Activated gamma-delta T cell treated with Interleukin-2 at 50 U/mL for 16 hours (primary cell): ENCODE measurements at regions not wholly inside any gene's neighbourhood (a gene's known extent, or its start where the extent isn't known, plus 50 kb on each side); places are given as distances from the start of the nearest gene placed in this dataset.

ENCODE experiments used
- DNase-seq: peaks from one replicate; pipeline ENCODE4 v3.0.0-alpha.2; 2020

DNA sequence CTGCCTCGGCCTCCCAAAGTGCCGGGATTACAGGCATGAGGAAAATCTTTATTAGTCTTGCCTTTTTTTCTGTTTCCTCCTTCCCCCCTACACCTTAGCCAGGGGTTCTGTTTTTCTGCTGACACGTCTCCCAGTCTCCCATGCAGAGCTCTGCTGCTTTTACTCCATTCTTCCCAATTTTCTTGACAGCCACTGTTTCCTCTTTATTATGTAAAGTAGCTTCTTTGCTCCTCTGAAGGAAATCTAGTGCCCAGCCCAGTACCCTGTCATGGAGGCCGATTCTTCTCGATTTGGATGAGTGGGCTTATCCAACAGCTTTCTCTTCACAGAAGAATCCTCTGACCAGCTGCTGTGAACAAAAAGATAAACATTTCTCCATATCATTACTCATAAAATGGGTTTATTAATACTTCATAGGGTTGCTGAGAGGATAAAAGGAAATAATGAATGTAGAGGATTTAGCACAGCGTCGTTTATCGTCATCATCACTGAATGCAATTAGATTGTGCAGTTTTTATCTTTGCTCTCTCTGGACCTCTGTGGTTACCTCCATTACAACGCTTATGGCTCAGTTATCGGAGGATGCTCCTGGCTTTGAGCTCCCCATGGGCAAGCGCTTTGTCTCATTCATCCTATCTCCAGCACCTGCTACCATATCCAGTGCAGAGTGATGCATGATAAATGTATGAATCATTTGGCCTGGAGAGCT, 375.6 kb upstream of the C11orf87 start:
- no peak for DNase-seq

DNA sequence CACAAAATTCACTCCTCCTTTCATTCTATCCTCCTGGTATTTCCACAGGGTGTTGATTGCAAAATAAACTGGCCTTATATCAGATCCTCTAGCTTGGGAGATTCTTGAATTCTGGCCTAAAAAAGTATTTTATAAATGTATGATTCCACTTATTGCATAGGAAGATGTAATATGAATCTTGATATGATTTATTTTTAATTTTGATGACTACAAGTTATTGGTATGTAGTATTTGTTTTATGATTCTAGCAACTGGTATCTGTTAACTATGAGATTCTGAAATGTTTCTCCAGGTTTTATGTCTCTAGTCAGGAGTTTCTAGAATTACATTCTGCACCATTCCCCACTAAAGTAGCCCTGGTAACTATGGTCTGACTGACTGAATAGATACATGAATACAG, 373.9 kb upstream of the C11orf87 start:
- DNase-seq, result no peak

DNA sequence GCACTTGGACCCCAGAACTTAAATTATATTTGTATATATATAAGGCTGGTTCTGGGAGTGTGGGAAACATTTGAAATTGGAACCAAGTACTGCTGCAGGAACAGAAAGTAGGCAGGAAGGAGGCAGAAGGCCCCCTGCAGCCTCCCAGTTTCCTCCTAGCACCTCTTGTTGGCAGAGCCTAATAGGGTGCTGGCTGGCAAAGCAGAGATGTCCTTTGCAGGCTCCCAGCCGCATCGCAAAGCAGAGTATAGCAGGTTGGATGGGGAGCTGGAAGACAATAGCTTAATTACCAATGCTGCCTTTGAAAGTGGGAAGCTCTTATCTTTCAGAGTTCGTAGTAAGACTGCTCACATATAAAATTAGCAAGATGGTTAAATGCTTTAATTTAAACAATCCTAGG, 370.8 kb upstream of the C11orf87 start:
- DNase-seq, result no peak

DNA sequence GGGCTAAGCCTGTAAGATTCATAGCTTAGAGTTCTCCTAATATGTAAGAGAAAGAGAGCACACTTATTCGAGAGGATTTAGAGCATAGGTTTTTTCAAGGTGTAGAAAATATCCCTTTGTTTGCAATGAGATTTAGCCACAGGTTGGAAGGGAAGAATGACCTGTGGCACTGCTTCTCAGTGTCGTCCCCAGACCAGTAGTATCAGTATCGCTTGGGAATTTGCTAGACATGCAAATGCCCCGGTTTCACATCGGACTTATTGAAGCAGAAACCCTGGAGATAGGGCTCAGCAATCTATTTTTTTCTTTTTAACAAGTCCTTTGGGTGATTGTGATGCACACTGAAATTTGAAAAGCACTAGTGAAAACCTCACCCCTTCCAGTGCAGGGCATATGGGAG, 362.6 kb upstream of the C11orf87 start:
- DNase-seq, result no peak

DNA sequence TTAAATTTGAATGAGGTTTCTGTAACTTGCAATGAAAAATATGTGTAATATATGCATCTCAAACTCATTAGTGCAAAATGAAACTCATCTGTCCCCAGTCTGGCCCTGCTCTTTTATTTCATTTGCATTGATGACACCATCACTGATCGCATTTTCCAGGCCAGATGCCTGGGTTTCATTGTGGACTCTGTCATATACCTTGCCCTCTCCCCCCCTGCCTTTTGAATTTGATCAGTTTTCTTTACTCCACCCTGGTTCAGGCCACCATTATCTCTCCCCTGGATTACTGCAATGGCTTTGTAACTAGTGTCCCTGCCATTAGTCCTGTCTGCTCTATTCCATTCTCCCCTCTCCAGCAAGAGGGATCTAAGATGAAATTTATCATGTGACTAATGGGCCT, 360.6 kb upstream of the C11orf87 start:
- no peak for DNase-seq

DNA sequence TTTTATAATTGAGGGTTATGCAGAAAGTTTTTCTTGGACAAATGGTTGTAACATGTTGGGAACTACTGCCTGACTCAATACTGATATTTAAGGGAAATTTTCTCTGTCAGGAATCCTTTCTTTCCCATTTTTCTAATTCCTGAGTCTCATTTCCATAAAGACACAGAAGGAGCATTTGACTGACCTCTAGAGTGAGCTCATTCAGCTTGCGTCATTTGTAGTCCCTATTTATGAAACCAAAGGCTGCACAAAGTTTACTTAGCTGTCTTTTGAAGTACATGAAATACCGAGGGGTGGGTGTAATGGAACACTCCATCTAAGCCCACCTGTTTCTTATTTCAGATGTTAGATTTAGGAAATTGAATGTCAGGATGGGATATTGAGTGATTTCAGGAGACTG, 359.5 kb upstream of the C11orf87 start:
- DNase-seq, result no peak

DNA sequence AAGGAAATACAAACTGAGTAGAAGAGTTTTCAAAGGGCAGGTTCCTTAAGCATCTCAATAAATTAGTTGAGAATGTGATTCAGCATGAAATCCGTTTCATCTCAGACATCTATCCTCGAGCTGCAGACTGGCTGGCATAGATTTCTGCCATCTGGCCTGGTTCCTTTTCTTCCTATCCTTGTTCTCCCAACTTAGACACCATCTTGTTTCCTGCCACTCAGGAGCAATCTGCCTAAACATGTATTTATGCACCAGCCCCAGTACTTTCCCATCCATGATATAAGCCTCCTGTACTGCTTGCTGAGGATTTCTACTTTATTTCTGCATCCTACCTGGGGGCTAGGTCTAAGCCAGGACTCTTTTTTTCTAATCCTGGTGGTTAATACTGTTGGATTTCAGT, 359.1 kb upstream of the C11orf87 start:
- no peak for DNase-seq

DNA sequence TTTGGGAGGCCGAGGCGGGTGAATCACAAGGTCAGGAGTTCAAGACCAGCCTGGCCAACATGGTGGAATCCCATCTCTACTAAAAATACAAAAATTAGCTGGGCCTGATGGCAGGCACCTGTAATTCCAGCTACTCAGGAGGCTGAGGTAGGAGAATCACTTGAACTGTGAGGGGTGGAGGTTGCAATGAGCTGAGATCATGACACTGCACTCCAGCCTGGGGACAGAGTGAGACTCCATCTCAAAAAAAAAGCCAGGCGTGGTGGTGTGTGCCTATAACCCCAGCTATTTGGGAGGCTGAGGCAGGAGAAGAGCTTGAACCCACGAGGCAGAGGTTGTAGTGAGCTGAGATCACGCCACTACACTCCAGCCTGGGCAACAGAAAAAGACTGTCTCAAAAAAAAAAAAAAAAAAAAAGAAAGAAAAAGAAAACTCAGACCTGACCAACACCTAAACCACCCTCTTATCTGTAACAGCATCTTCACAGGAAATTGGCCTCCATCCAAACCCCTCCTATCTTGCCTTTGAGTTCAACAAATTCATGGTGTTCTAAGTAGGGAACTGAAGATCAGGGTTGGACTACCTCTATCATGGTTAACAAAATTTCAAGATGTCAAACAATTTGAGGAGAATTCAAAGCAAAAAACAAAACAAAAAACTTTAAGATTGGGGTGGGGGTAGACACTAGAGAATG, 357.2 kb upstream of the C11orf87 start:
- DNase-seq, result peak; percentile 35

DNA sequence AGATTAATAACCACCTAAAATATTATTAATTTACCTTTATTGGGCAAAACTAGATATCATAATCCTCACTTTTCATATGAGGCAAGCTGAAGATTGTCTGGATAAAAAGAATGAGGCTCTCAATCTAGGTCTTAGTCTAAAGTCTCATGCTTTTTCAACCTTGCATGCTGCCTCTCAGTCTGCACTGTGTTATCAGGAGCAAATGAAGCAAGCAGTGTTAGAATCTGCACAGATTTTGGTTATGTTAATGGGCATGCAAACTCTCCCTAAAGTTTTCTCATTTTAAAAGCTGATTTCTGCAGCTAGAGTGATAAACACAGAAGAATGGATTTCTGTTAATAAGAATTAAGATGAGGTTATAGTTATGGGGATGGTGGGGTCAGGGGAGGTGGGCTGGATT, 350.7 kb upstream of the C11orf87 start:
- no peak for DNase-seq

DNA sequence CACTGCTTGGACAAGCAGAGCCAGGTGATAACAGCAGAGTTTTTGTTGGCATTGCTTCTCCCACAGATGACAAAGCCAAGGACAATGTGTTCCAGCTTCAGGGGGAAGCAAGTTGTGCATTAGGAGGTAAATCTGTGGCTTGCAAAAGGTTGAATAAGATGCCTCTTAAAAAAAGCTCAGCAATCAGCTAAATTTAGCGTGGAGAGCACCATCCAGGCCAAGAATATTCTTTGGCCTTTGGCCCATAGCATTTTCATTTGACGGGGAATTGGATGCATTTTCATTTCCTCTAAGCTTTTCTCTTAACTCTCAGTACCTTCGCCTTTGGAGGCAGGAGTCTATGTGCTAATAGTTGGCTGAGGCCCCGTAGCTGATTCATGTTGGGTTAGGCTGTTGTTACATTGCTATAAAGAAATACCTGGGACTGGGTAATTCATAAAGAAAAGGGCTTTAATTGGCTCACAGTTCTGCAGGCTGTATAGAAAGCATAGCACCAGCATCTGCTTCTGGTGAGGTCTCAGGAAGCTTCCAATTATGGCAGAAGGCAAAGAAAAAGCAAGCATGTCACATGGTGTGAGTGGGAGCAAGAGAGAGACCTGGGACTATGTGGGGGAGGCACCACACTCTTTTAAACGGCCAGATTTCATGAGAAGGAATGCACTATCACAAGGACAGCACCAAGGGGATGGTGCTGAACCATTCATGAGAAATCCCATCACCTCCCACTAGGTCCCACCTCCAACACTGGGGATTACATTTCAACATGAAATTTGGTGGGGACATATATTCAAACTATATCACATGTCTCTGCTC, 350.1 kb upstream of the C11orf87 start:
- DNase-seq, result no peak

DNA sequence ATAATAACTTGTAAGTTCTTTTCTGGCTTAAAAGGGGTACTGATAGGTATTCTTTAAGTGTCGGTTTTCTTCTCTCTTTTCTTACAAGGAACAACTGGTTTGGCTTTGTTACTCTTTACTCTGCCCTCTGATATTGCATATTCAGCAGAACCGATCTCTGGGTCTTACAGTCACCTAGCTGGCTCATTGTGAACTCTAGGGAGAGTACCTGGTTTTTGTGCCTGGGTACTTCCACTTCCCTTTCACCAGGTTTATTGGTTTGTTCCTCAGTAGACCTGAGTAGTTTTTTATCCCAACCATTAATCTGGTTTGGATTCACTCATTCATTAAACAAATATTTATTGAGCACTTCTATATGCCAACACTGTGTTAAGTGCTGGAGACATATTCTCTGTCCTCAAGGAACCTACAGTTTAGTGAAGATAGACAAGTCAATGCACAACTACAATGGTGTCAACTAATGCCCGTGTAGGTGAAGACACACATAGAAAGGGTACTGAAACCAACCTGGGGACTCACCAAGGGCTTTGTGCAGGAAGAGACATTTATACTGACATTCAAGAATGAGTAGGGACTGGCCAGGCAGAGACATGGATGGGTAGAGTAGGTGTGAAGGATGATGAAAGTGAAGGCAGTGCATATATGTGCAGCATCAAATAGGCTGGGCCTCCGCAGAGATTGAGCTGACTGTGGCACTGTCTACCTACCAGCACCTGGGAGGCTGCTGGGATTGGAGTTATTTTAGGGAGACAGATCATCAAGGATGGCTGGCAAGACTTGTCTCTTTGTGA, 348.8 kb upstream of the C11orf87 start:
- DNase-seq, result no peak

DNA sequence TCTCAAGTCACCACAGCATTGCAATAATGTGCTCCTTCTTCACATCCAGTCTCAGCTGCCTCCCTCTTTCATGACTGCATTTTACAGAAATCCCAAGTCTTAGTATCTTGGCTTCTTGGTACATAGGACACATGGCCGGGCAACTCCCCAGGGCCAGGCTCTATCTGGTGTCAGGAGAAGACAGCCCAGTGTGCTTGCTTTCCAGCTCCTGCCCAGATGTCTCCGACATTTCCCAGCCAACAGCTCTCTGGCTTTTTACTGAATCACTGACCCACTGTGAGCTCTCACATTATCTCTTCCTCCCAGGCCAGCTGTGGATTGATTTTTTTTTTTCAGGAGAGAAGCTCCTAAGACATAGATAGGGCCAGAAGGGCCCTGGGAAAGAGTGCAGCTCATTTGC, 346.0 kb upstream of the C11orf87 start:
- no peak for DNase-seq

DNA sequence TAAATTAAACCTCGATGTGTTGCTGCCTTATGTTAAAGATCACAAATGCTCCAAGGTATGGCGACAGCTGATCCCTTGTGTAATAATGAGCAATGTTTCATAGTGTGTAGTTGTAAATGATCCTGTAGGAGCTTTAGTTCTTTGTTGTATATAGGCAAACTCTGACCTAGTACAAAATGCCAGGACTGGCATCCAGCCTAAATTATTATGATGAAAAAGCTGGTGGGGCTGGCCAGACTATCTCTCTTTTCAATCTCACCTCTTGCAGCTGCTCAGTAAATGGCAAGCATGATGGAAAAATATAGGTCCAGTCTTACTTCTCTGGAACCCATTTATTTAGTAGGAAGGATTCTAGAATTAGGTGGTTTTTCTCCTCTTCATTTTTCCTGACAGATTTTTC, 345.1 kb upstream of the C11orf87 start:
- no peak for DNase-seq

DNA sequence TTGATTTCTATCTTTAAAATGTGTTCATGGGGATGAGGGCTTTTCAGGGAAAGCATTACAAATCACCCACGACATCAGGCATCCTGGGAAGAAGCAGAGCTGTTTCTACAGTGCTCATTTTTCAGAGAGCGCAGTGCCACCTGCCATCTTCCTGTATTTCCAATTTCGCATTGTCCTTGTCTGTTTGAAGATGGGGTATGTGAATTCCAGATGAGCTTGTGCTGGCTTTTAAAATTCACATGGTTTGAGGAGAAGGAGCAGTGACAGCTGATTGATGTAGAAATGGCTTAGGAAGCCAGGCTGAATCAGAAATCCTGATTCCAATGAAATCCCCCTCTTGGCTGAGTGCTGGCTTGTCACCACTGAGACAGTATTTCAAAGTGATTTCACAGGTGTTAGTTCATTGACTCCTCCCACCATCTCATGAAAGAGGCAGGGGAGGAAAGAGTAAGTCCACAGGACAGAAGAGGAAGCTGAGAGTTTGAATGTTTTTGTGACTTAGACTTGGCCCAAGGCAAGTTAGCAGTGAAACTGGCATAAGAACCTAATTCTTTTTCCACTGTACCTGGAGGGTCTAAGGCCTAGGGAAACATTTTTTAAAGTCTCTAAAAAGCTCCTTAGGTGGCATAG, 344.6 kb upstream of the C11orf87 start:
- DNase-seq, result no peak

DNA sequence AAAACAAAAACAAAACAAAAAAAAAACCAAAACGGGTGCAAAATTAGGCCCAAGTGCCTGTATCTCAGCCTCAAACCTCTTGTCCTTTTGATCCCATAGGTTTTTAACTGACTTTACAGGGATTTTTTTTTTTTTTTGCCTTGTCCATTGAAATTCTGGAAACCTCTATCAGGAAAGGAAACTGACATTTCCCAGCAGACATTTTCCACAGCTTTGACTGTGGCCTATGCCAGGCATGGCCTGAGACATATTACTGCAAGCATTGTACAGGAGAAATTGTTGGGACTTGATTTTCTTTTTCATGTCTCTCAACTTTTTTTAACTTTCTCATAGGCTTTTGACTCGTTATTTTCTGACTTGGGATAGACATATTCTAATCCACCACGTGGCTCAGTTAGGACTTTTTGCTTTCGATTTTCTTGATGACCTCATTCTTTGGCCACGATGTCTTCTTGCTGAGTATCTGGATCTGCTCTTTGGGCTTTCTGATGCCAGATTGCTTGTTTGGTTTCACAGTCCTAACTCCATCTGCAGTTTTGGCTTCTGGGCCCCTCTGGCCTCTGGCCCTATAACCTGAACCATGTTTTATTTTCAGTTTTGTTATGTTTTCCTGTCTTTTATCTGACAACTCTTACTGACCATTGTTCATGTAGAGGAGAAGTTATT, 336.1 kb upstream of the C11orf87 start:
- no peak for DNase-seq

DNA sequence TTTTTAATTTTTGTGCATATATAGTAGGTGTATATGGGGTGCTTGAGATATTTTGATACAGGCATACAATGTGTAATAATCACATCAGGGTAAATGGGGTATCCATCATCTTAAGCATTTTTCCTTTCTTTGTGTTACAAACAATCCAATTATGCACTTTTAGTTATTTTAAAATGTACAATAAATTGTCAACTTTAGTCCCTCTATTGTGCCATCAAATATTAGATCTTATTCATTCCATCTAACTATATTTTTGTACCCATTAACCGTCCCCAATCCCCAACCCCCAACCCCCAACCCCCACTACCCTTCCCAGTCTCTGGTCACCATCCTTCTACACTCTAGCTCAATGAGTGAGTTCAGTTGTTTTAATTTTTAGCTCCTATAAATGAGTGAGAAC, 335.1 kb upstream of the C11orf87 start:
- no peak for DNase-seq

DNA sequence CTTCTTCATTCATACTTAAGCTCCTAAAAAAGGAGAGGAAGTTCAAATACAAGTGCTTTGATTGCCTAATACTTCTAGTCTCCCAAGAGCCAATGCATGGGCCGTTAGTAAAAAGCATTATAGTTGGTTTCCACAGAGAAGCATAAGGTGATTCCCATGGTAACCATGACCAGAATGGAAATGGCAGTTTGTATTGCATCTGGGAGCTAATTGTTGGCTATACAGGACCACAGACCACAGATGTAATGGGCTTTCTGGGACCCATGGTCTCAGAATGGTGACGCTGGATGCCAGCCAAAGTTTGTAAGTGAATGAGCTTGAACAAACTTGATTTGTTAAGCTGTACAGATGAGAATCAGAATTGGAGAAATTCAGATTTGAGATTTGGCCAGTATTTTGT, 333.9 kb upstream of the C11orf87 start:
- DNase-seq, result no peak

DNA sequence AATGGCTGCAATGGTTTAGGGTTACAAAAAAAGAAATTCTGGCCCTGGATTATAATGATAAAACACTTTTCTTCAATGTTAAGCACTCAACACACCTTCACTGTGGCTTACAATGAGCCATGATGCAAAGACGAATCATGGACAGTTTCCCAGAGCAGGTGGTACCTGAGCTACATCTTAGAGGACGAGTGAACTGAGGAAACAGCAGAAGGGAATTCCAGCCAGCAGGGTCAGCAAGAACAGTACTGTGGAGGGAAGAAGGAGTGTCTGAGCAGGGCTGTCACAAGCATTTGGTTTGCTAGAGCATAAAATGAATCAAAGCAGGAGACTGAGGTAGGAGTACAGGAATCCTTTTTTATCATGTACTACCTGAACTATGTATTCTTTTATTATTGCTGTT, 332.8 kb upstream of the C11orf87 start:
- no peak for DNase-seq

DNA sequence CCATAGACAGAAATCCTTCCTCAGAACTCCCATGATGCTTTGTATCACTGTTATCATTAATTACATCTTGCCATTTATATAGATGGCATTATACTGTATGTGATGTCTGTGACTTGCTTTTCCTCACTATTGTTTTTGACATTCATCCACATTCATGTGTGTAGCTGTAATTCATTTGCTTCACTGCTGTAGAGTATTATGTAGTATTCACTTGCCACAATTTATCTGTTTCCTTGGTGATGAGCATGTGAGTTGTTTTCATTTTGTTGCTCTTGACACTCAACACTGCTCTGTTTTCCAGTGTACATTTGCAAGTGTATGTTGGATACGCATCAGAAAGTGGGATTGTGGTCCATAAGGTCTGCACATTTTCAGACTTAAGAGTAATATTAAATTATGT, 328.6 kb upstream of the C11orf87 start:
- DNase-seq, result no peak

DNA sequence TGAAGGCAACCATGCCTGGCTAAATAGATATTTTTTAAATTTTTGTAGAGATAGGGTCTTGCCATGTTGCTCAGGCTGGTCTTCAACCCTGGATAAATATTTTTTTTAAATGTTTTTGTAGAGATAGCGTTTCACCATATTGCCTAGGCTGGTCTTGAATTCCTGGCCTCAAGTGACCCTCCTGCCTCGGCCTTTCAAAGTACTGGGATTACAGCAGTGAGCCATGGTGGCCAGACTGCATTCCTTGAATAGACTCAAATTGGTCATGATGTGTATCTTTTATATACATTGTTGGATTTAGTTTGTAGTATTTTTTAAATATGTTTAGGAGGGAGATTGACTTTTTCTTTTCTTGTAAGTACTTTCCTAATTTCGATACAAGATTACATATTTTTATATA, 325.7 kb upstream of the C11orf87 start:
- no peak for DNase-seq

DNA sequence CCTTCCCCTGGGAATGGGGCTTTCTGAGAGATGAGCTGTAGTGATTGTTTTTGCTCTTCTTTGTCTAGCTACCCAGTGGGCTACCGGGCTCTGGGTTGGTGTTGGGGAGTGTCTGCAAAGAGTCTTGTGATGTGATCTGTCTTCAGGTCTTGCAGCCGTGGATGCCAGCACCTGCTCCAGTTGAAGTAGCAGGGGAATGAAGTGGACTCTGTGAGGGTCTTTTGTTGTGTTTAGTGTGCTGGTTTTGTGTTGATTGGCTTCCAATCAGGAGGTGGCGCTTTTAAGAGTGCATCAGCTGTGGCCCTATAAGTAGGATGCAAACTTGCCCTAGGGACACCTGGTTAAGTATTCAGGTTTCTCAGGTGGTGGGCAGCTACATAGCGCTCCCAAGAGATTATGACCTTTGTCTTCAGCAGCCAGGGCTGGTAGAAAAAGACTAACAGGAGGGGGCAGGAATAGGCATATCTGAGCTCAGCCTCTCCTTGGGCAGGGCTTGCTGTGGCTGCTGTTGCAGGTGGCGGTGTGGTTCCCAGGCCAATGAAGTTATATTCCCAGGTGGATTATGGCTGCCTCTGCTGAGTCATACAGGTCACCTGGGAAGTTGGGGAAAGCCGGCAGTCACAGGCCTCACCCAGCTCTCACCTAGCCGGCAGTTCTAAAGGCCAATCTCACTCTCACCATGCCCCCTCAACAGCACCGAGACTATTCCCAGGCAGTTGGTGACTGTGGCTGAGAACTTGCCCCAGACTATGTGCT, 315.7 kb upstream of the C11orf87 start:
- no peak for DNase-seq
